ENCODE measurements at regions not wholly inside any gene's neighbourhood (a gene's known extent, or its start where the extent isn't known, plus 50 kb on each side); places are given as distances from the start of the nearest gene placed in this dataset.

DNA sequence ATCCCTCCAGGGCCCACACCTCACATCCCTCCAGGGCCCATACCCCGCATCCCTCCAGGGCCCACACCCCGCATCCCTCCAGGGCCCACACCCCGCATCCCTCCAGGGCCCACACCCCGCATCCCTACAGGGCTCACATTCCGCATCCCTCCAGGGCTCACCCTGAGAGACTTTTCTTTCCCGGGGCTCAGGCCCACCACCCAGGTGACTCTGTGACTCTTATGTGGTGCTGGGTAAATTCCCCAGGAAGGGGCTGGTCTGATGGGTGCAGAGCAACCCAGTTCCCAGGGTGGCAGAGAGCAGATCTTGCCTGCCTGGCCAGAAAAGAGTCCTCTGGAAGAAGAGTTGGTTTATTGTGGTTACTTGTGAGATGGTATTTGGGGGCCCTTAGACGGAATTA, 290.7 kb downstream of the TCERG1L start:
- H3K79me1 ChIP-seq (ENCODE audit: low read depth in 1 of 2, low read length in 2 of 2) = no peaks in the 10 kb centered on the region
- no peak overlapping the region for H2AFZ ChIP-seq (replicated peaks; ENCODE audit: low read length, poor library complexity)
- H3K27ac ChIP-seq (ENCODE audit: insufficient read depth, low read length) = no peak overlapping the region
- dilution Hi-C loops (cut with HindIII; ENCODE audit: low sequenced_read_pairs, unreplicated experiment) = no loop called here
- no peak overlapping the region for H2BK15ac ChIP-seq (ENCODE audit: low read depth, low read length)
- no peak overlapping the region for H3K23ac ChIP-seq (ENCODE audit: low read depth, low read length)
- no TSS peak for BruUV-seq (replicated peaks)
- H3K4ac ChIP-seq (ENCODE audit: low read depth, low read length) = no peak overlapping the region
- no peaks in the 10 kb centered on the region for H3K36me3 ChIP-seq (ENCODE audit: control insufficient read depth, insufficient read depth, low read length)
- no peak overlapping the region for H2BK120ac ChIP-seq (ENCODE audit: low read depth, low read length)
- no peak overlapping the region for H3K56ac ChIP-seq (ENCODE audit: extremely low read depth, insufficient read depth, low read length)
- H3K18ac ChIP-seq (ENCODE audit: low read depth, low read length) = no peak overlapping the region
- DNase-seq (no peak), ATAC-seq (ENCODE audit: low read depth) (no peak)
- no peak overlapping the region for H3K4me3 ChIP-seq (ENCODE audit: insufficient read depth, low read depth, low read length)
- ChIA-PET POLR2A (ENCODE audit: unreplicated experiment) (no interaction called here), CTCF (no interaction called here)
- no peaks in the 10 kb centered on the region for H4K20me1 ChIP-seq (ENCODE audit: insufficient read depth, low read length)
- intact Hi-C loops (cut with micrococcal nuclease) = no loop called here
- no peaks in the 10 kb centered on the region for H3K9me1 ChIP-seq (ENCODE audit: insufficient read depth, low read length)
- no peak overlapping the region for H4K5ac ChIP-seq (ENCODE audit: low read depth, low read length)
- H4K8ac ChIP-seq (ENCODE audit: low read depth in 2 of 2, low read length in 2 of 2) = no peak overlapping the region
- H3K4me1 ChIP-seq (ENCODE audit: control insufficient read depth, insufficient read depth, low read length) = no peaks in the 10 kb centered on the region
- H3K9me3 ChIP-seq (ENCODE audit: control insufficient read depth, insufficient read depth, low read length) = peaks cover 51% of the 10 kb centered on the region
- H4K91ac ChIP-seq (ENCODE audit: insufficient read depth, low read depth, low read length) = no peak overlapping the region
- H3K14ac ChIP-seq (replicated peaks; ENCODE audit: low read depth, low read length) = no peak overlapping the region
- in situ Hi-C loops (cut with MboI; ENCODE audit: low sequenced_read_pairs) = no loop called here
- no peak overlapping the region for H2BK5ac ChIP-seq (ENCODE audit: low read depth, low read length, poor library complexity, severe bottlenecking)
- H2BK20ac ChIP-seq (ENCODE audit: low read depth, low read length) = no peak overlapping the region
- no peak overlapping the region for H2AK9ac ChIP-seq (replicated peaks; ENCODE audit: low read depth, low read length, poor library complexity)
- no peak for TF ChIP-seq FOS (IDR thresholded peaks at IDR 0.05; ENCODE audit: low read depth, low read length)
- TF ChIP-seq MAZ (IDR thresholded peaks at IDR 0.05; ENCODE audit: borderline replicate concordance, low read depth, low read length) = no peak
- H3K27me3 ChIP-seq (ENCODE audit: control insufficient read depth, insufficient read depth, low read length) = no peaks in the 10 kb centered on the region
- no peak overlapping the region for H3K9ac ChIP-seq (ENCODE audit: low read depth, low read length)
- H3K4me2 ChIP-seq (ENCODE audit: low read depth, low read length) = no peak overlapping the region
- no CpG with 5 or more reads among the region's 7 CpGs for WGBS, 2 experiments (ENCODE audit: extremely low coverage in 2 of 2, insufficient read length in 1 of 2)
- H2AK5ac ChIP-seq (ENCODE audit: low read depth, low read length) = no peak overlapping the region
